GM12878 (cell line): ENCODE measurements at regions not wholly inside any gene's neighbourhood (a gene's known extent, or its start where the extent isn't known, plus 50 kb on each side); places are given as distances from the start of the nearest gene placed in this dataset.

ENCODE experiments used
- CHD1 ChIP-seq: IDR thresholded peaks from 2 replicates; pipeline ENCODE4 v1.6.1; 2012; ENCODE audit warnings: low read depth, low read length, improper control_type of control experiment
- EP300 ChIP-seq, 2 experiments: fragments of 150-350 bp in 1 of 2; IDR thresholded peaks; 2 replicates each; pipeline ENCODE4 v1.6.1; 2011 to 2012; ENCODE audit warnings: low read depth in 2 of 2, low read length in 2 of 2, borderline replicate concordance in 1 of 2, improper control_type of control experiment in 1 of 2, inconsistent platforms in 1 of 2; ENCODE audit not compliant: control insufficient read depth in 1 of 2
- LARP7 ChIP-seq: fragments of 450-650 bp; IDR thresholded peaks from 2 replicates; pipeline ENCODE4 v1.6.1; 2017; ENCODE audit warnings: mild to moderate bottlenecking
- NRF1 ChIP-seq: conservative IDR thresholded peaks from 2 replicates; pipeline ENCODE4 v1.6.1; 2011; ENCODE audit warnings: mild to moderate bottlenecking, low read depth, low read length, improper control_type of control experiment
- POLR2A ChIP-seq: IDR thresholded peaks from 2 replicates; pipeline ENCODE4 v1.6.1; 2011; ENCODE audit warnings: low read depth, mild to moderate bottlenecking, low read length
- POLR2AphosphoS5 ChIP-seq: IDR thresholded peaks from 2 replicates; pipeline ENCODE4 v1.6.1; 2011; ENCODE audit warnings: mild to moderate bottlenecking, low read length, inconsistent platforms
- STAT1 ChIP-seq: fragments of 450-650 bp; conservative IDR thresholded peaks from 2 replicates; pipeline ENCODE4 v1.6.1; 2014; ENCODE audit warnings: antibody characterized with exemption, mild to moderate bottlenecking
- TARDBP ChIP-seq: IDR thresholded peaks from 2 replicates; pipeline ENCODE4 v1.6.1; 2016; ENCODE audit warnings: borderline replicate concordance
- YY1 ChIP-seq: IDR thresholded peaks from 2 replicates; pipeline ENCODE4 v1.6.1; 2011; ENCODE audit warnings: low read depth, mild to moderate bottlenecking, low read length
- ZNF24 ChIP-seq: fragments of 450-650 bp; IDR thresholded peaks from 2 replicates; pipeline ENCODE4 v1.6.1; 2017; ENCODE audit warnings: antibody characterized with exemption, mild to moderate bottlenecking
- TF ChIP-seq, protein P1 (sequence below), 3 experiments: IDR thresholded peaks in 2 of 3; conservative IDR thresholded peaks in 1 of 3; 2 replicates each; pipeline ENCODE4 v1.5.1; 2011; ENCODE audit warnings: low read depth in 3 of 3, low read length in 3 of 3, mild to moderate bottlenecking in 3 of 3, control low read depth in 2 of 3, moderate library complexity in 2 of 3, inconsistent platforms in 1 of 3, mixed read lengths in 1 of 3; ENCODE audit not compliant: control insufficient read depth in 2 of 3, insufficient read depth in 1 of 3; ENCODE audit errors: extremely low read depth in 1 of 3
- TF ChIP-seq, protein P2 (sequence below): IDR thresholded peaks from 2 replicates; pipeline ENCODE4 v1.6.1; 2012; ENCODE audit warnings: mild to moderate bottlenecking, low read depth, low read length

DNA sequence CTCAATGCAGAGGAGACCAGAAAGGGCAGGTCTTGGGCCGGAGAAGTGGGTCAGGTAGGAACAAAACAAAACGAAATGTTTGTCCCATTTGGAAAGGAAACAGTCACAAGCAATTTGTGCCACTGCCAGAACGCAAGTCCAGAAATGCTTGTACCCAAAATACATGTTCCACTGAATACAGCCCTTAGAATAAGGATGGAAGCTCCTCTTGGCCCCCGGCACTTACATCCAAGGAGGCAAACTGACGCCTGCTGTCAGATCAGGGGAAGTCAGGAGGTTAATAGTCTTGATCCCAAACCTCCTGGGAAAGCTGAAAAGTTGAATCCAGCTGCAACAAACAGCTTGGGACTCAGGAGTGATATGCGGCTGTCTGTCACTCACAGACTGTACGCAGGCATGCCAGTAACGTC, 75.9 kb upstream of the GALNT2 start:
- TF ChIP-seq STAT1 = no peak
- TF ChIP-seq NRF1 = no peak
- TF ChIP-seq TARDBP = no peak
- TF ChIP-seq, protein P1, sequence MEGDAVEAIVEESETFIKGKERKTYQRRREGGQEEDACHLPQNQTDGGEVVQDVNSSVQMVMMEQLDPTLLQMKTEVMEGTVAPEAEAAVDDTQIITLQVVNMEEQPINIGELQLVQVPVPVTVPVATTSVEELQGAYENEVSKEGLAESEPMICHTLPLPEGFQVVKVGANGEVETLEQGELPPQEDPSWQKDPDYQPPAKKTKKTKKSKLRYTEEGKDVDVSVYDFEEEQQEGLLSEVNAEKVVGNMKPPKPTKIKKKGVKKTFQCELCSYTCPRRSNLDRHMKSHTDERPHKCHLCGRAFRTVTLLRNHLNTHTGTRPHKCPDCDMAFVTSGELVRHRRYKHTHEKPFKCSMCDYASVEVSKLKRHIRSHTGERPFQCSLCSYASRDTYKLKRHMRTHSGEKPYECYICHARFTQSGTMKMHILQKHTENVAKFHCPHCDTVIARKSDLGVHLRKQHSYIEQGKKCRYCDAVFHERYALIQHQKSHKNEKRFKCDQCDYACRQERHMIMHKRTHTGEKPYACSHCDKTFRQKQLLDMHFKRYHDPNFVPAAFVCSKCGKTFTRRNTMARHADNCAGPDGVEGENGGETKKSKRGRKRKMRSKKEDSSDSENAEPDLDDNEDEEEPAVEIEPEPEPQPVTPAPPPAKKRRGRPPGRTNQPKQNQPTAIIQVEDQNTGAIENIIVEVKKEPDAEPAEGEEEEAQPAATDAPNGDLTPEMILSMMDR (IDR thresholded peaks at IDR 0.05 in 2 of 3, conservative IDR thresholded peaks at IDR 0.05 in 1 of 3; ENCODE audit: control insufficient read depth in 2 of 3, extremely low read depth in 1 of 3, insufficient read depth in 1 of 3, low read depth in 3 of 3, low read length in 3 of 3) = no peak
- TF ChIP-seq, protein P2, sequence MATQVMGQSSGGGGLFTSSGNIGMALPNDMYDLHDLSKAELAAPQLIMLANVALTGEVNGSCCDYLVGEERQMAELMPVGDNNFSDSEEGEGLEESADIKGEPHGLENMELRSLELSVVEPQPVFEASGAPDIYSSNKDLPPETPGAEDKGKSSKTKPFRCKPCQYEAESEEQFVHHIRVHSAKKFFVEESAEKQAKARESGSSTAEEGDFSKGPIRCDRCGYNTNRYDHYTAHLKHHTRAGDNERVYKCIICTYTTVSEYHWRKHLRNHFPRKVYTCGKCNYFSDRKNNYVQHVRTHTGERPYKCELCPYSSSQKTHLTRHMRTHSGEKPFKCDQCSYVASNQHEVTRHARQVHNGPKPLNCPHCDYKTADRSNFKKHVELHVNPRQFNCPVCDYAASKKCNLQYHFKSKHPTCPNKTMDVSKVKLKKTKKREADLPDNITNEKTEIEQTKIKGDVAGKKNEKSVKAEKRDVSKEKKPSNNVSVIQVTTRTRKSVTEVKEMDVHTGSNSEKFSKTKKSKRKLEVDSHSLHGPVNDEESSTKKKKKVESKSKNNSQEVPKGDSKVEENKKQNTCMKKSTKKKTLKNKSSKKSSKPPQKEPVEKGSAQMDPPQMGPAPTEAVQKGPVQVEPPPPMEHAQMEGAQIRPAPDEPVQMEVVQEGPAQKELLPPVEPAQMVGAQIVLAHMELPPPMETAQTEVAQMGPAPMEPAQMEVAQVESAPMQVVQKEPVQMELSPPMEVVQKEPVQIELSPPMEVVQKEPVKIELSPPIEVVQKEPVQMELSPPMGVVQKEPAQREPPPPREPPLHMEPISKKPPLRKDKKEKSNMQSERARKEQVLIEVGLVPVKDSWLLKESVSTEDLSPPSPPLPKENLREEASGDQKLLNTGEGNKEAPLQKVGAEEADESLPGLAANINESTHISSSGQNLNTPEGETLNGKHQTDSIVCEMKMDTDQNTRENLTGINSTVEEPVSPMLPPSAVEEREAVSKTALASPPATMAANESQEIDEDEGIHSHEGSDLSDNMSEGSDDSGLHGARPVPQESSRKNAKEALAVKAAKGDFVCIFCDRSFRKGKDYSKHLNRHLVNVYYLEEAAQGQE = no peak
- TF ChIP-seq POLR2AphosphoS5 = no peak
- no peak for TF ChIP-seq CHD1
- TF ChIP-seq YY1 = no peak
- no peak for TF ChIP-seq EP300 (IDR thresholded peaks at IDR 0.05; ENCODE audit: borderline replicate concordance in 1 of 2, control insufficient read depth in 1 of 2, low read depth in 2 of 2, low read length in 2 of 2)
- TF ChIP-seq LARP7 = no peak
- TF ChIP-seq ZNF24 = no peak
- no peak for TF ChIP-seq POLR2A
